ENCODE measurements at regions not wholly inside any gene's neighbourhood (a gene's known extent, or its start where the extent isn't known, plus 50 kb on each side); places are given as distances from the start of the nearest gene placed in this dataset.
A peak's percentile ranks its signal among the peaks of the same experiment; 100 is the strongest.

- no peak for TF ChIP-seq CTCF (conservative IDR thresholded peaks at IDR 0.05; ENCODE audit: low read depth)
- POLR2A ChIA-PET (ENCODE audit: low non-redundant PET): no interaction called here
- no peak for DNase-seq (ENCODE audit: low spot score)
- no peak overlapping the region for H3K27ac ChIP-seq
- CTCF ChIA-PET: interaction anchor here (0.5 kb wide), 1 partner anchor 234 kb away, joined by 3 read pairs; no protein-coding TSS in a partner anchor
These were observed 89.4 kb downstream of the BTG1 start for GRCh38 chr12:92056290-92056689.

GRCh38 chr12:92055877-92056276 is 89.8 kb downstream of the BTG1 start:
- H3K27ac ChIP-seq: no peak overlapping the region
- CTCF ChIA-PET: no interaction called here
- DNase-seq (ENCODE audit: low spot score): peak; percentile 36
- TF ChIP-seq CTCF (conservative IDR thresholded peaks at IDR 0.05; ENCODE audit: low read depth): no peak
- POLR2A ChIA-PET (ENCODE audit: low non-redundant PET): no interaction called here

GRCh38 chr12:92051441-92051840 is 94.2 kb downstream of the BTG1 start:
- TF ChIP-seq CTCF (conservative IDR thresholded peaks at IDR 0.05; ENCODE audit: low read depth): no peak
- peak overlapping the region; percentile 65 for H3K27ac ChIP-seq
- ChIA-PET CTCF (no interaction called here), POLR2A (ENCODE audit: low non-redundant PET) (no interaction called here)
- no peak for DNase-seq (ENCODE audit: low spot score)

- POLR2A ChIA-PET (ENCODE audit: low non-redundant PET): no interaction called here
- CTCF ChIA-PET: no interaction called here
- TF ChIP-seq CTCF (conservative IDR thresholded peaks at IDR 0.05; ENCODE audit: low read depth): no peak
- no peak for DNase-seq (ENCODE audit: low spot score)
- H3K27ac ChIP-seq: no peak overlapping the region
These were observed 96.2 kb downstream of the BTG1 start for GRCh38 chr12:92049403-92049802.

- CTCF ChIA-PET: no interaction called here
- POLR2A ChIA-PET (ENCODE audit: low non-redundant PET): no interaction called here
These were observed 98.2 kb downstream of the BTG1 start for GRCh38 chr12:92047393-92047826.

GRCh38 chr12:92046557-92047392 is 98.9 kb downstream of the BTG1 start:
- ChIA-PET CTCF (no interaction called here), POLR2A (ENCODE audit: low non-redundant PET) (no interaction called here)
- no peak for DNase-seq (ENCODE audit: low spot score)
- no peak for TF ChIP-seq CTCF (conservative IDR thresholded peaks at IDR 0.05; ENCODE audit: low read depth)
- H3K27ac ChIP-seq: no peak overlapping the region

More at GRCh38 chr12:92047393-92047826, 98.2 kb downstream of the BTG1 start:
- no peak for TF ChIP-seq CTCF (conservative IDR thresholded peaks at IDR 0.05; ENCODE audit: low read depth)
- no peak overlapping the region for H3K27ac ChIP-seq
- DNase-seq (ENCODE audit: low spot score): no peak

All from RWPE1 (cell line).